HL-60 (cell line): ENCODE measurements at regions not wholly inside any gene's neighbourhood (a gene's known extent, or its start where the extent isn't known, plus 50 kb on each side); places are given as distances from the start of the nearest gene placed in this dataset.

Source experiments
- DNase-seq, 2 experiments: peaks; one replicate each; pipeline ENCODE4 v3.0.0-alpha.2; 2010 to 2020; ENCODE audit warnings: low read depth in 1 of 2, low spot score in 1 of 2
- H3K27ac ChIP-seq: fragments of 250-450 bp; sonication (Bioruptor Pico); replicated peaks from 2 replicates; pipeline ENCODE4 v1.5.1; 2020; ENCODE audit warnings: mild to moderate bottlenecking, moderate library complexity
- H3K27me3 ChIP-seq: fragments of 250-450 bp; sonication (Bioruptor Pico); 2 replicates; pipeline ENCODE4 v1.5.1; 2021; ENCODE audit warnings: mild to moderate bottlenecking, moderate library complexity; ENCODE audit not compliant: insufficient read depth, poor library complexity, severe bottlenecking
- H3K4me3 ChIP-seq: replicated peaks from 2 replicates; pipeline ENCODE4 v1.5.1; 2011; ENCODE audit warnings: mild to moderate bottlenecking, control low read depth, low read length; ENCODE audit not compliant: insufficient read depth
- GABPA ChIP-seq: IDR thresholded peaks from 2 replicates; pipeline ENCODE4 v1.6.1; 2012; ENCODE audit warnings: low read depth
- POLR2AphosphoS5 ChIP-seq: IDR thresholded peaks from 2 replicates; pipeline ENCODE4 v1.6.1; 2012; ENCODE audit warnings: low read depth
- SPI1 ChIP-seq: IDR thresholded peaks from 2 replicates; pipeline ENCODE4 v1.6.1; 2012; ENCODE audit warnings: low read depth, mild to moderate bottlenecking, borderline replicate concordance
- TF ChIP-seq, protein P1 (sequence below): IDR thresholded peaks from one replicate; pipeline ENCODE4 v1.5.1; 2011; ENCODE audit warnings: low read length, control low read depth, inconsistent platforms; ENCODE audit not compliant: insufficient read depth
- TF ChIP-seq, protein P2 (sequence below): IDR thresholded peaks from 2 replicates; pipeline ENCODE4 v1.6.1; 2012; ENCODE audit warnings: low read depth; ENCODE audit not compliant: insufficient replicate concordance

DNA sequence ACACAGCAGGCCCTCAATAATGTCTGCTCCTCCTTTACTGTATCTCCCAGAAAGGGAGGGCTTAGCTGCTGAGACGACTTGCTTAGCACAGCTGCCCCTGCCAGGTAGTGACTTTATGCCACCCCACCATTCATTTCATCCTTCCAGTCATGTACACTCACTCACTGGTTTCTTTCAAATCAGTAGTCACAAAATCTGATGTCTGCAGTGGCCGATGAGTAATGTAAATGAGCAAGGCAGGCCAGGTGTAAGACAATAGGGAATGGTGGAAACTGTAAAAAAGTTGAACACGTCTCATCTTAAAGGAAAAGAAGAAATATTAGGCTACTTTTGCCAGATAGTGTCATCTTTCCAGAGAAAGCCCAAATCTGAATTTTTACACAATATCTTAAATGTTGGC lies 207.6 kb upstream of the PRICKLE2 start:
- TF ChIP-seq, protein P1, sequence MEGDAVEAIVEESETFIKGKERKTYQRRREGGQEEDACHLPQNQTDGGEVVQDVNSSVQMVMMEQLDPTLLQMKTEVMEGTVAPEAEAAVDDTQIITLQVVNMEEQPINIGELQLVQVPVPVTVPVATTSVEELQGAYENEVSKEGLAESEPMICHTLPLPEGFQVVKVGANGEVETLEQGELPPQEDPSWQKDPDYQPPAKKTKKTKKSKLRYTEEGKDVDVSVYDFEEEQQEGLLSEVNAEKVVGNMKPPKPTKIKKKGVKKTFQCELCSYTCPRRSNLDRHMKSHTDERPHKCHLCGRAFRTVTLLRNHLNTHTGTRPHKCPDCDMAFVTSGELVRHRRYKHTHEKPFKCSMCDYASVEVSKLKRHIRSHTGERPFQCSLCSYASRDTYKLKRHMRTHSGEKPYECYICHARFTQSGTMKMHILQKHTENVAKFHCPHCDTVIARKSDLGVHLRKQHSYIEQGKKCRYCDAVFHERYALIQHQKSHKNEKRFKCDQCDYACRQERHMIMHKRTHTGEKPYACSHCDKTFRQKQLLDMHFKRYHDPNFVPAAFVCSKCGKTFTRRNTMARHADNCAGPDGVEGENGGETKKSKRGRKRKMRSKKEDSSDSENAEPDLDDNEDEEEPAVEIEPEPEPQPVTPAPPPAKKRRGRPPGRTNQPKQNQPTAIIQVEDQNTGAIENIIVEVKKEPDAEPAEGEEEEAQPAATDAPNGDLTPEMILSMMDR = no peak
- no peak for TF ChIP-seq SPI1
- TF ChIP-seq, protein P2, sequence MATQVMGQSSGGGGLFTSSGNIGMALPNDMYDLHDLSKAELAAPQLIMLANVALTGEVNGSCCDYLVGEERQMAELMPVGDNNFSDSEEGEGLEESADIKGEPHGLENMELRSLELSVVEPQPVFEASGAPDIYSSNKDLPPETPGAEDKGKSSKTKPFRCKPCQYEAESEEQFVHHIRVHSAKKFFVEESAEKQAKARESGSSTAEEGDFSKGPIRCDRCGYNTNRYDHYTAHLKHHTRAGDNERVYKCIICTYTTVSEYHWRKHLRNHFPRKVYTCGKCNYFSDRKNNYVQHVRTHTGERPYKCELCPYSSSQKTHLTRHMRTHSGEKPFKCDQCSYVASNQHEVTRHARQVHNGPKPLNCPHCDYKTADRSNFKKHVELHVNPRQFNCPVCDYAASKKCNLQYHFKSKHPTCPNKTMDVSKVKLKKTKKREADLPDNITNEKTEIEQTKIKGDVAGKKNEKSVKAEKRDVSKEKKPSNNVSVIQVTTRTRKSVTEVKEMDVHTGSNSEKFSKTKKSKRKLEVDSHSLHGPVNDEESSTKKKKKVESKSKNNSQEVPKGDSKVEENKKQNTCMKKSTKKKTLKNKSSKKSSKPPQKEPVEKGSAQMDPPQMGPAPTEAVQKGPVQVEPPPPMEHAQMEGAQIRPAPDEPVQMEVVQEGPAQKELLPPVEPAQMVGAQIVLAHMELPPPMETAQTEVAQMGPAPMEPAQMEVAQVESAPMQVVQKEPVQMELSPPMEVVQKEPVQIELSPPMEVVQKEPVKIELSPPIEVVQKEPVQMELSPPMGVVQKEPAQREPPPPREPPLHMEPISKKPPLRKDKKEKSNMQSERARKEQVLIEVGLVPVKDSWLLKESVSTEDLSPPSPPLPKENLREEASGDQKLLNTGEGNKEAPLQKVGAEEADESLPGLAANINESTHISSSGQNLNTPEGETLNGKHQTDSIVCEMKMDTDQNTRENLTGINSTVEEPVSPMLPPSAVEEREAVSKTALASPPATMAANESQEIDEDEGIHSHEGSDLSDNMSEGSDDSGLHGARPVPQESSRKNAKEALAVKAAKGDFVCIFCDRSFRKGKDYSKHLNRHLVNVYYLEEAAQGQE = no peak
- H3K4me3 ChIP-seq = no peak overlapping the region
- no peak for DNase-seq
- H3K27me3 ChIP-seq = no peaks in the 10 kb centered on the region
- no peak overlapping the region for H3K27ac ChIP-seq

DNA sequence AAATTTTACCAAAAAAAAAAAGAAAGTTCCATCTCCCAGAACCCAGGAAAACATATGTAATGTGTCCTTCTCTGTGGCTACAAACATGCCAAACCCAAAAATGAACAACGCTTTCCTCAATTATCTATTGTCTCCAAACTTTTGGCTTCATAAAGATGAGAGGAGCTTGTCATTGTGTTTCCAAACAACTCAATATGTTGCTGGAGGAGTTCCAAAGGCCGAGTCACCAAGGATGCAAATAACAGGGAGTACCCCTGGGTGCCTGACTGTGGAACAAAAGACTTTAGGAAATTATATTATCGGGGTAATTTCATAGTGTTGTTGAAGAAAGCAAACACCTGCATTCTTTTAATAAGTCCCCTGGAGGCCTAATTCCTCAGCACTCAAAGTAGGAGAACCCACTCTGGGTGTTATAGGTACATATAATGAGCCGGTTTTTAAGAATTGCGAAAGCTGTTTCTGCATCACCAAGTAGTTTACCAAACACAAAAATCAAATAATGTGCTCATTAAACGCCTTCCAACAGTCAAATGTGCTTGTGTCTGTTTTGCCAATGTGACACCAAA lies 206.3 kb upstream of the PRICKLE2 start:
- Histone ChIP-seq H3K27me3 (no peaks in the 10 kb centered on the region), H3K4me3 (no peak overlapping the region), H3K27ac (no peak overlapping the region)
- TF ChIP-seq, protein P2 = no peak
- TF ChIP-seq GABPA (no peak), POLR2AphosphoS5 (no peak), SPI1 (no peak)
- TF ChIP-seq, protein P1 = no peak
- no peak for DNase-seq

DNA sequence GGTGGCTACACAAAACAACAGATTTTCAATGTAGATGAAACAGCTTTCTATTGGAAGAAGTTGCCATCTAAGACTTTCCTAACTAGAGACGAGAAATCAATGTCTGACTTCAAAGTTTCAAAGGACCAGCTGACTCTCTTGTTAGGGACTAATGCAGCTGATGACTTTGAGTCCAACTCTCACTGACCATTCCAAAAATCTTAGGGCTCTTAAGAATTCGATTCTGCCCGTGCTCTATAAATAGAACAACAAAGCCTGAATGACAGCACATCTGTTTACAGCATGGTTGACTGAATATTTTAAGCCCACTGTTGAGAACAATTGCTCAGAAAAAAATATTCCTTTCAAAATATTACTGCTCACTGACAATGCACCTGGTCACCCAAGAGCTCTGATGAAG lies 202.4 kb upstream of the PRICKLE2 start:
- TF ChIP-seq, protein P1 = no peak
- TF ChIP-seq SPI1 (no peak), POLR2AphosphoS5 (no peak)
- DNase-seq = no peak
- Histone ChIP-seq H3K27me3 (no peaks in the 10 kb centered on the region), H3K4me3 (no peak overlapping the region), H3K27ac (no peak overlapping the region)

DNA sequence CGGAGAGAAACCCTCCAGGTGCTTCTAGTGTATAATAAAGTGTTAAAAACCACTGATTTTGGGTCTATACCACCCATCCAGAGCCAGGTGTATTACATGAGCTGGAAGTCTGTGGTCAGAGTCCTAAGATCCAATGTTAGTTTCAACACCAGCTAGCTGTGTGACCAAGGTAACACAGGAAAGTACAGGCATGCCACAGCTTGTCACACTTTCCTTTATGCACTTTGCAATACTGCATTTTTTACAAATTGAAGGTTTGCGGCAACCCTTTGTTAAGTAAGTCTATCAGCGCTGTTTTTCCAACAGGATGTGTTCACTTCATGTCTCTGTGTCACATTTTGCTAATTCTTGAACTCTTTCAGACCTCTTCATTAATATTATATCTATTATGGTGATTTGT lies 201.3 kb upstream of the PRICKLE2 start:
- Histone ChIP-seq H3K4me3 (no peak overlapping the region), H3K27me3 (no peaks in the 10 kb centered on the region), H3K27ac (no peak overlapping the region)
- TF ChIP-seq POLR2AphosphoS5 (no peak), SPI1 (no peak), GABPA (no peak)
- TF ChIP-seq, protein P2 = no peak
- no peak for DNase-seq
